GM12875 (cell line): ENCODE measurements at regions not wholly inside any gene's neighbourhood (a gene's known extent, or its start where the extent isn't known, plus 50 kb on each side); places are given as distances from the start of the nearest gene placed in this dataset.

ENCODE experiments used
- H3K4me3 ChIP-seq: one replicate; pipeline ENCODE4 v1.5.1; 2011; ENCODE audit warnings: low read depth, low read length, control low read depth
- TF ChIP-seq, protein P1 (sequence below): IDR thresholded peaks from 2 replicates; pipeline ENCODE4 v1.5.1; 2011; ENCODE audit warnings: low read depth, mild to moderate bottlenecking, control low read depth, inconsistent platforms, low read length, moderate library complexity, borderline replicate concordance; ENCODE audit not compliant: insufficient read depth

DNA sequence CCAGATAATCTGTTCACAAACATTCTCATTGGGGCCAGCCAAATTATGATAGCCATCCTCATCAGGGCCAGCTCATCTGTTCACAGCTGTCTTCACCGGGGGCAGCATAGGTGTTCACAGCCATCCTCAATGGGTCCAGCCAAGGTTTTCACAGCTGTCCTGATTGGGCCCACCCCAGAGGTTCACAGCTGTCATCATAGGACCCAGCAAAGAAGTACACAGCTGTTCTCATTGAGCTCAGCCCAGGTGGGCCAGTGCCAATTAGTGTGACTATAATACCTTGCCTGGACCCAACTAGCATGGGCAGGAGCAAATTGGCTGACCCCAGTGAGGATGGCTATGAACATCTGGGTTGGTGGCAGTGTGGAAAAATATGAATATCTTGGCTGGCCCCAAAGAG, 1166.0 kb downstream of the UQCRFS1 start:
- no peak overlapping the region for H3K4me3 ChIP-seq
- TF ChIP-seq, protein P1, sequence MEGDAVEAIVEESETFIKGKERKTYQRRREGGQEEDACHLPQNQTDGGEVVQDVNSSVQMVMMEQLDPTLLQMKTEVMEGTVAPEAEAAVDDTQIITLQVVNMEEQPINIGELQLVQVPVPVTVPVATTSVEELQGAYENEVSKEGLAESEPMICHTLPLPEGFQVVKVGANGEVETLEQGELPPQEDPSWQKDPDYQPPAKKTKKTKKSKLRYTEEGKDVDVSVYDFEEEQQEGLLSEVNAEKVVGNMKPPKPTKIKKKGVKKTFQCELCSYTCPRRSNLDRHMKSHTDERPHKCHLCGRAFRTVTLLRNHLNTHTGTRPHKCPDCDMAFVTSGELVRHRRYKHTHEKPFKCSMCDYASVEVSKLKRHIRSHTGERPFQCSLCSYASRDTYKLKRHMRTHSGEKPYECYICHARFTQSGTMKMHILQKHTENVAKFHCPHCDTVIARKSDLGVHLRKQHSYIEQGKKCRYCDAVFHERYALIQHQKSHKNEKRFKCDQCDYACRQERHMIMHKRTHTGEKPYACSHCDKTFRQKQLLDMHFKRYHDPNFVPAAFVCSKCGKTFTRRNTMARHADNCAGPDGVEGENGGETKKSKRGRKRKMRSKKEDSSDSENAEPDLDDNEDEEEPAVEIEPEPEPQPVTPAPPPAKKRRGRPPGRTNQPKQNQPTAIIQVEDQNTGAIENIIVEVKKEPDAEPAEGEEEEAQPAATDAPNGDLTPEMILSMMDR, result no peak

- no peak overlapping the region for H3K4me3 ChIP-seq
- TF ChIP-seq, protein P1, result no peak
Measured at GRCh38 chr19:28045621-28046020, 1167.3 kb downstream of the UQCRFS1 start.

DNA sequence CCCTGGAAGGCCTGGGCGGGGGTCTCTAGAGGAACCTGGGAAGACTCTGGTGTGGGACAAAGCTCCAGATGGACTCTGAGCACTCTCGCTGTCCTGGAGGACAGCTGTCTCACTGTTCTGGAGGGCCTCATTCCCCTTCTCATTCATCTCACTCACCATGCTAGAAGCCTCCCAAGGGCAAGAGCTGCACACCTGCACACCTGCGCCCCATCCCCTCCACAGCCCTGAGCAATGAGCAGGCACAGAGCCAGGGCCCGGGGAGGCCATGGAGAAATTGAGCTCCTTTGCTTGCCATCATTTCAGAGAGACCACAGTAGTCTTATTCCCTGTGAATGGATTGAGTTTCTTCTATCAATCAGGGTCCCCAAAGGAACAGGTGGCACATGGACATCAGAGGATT, 1168.5 kb downstream of the UQCRFS1 start:
- TF ChIP-seq, protein P1, result no peak
- no peak overlapping the region for H3K4me3 ChIP-seq

DNA sequence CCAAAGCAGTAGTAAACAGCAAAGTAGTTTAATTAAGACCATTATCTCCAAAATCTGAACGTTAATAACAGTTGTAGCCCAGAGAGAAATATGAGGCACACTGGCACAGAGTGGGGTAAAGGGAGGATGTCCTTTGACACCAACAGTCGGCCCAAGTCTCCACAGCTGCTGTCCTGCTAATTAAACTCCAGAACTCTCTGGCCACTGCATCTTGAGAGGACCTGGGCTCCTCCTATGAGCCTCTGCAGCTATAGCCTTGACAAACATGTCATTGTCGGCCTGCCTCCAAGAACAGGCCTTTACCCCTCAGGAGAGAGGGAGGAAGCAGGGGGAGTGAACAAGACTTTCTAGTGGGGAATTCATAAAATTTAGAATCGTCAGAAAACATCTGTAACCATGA, 1170.4 kb downstream of the UQCRFS1 start:
- no peak overlapping the region for H3K4me3 ChIP-seq

GRCh38 chr19:28039677-28040381, 1173.1 kb downstream of the UQCRFS1 start:
- no peak overlapping the region for H3K4me3 ChIP-seq
- TF ChIP-seq, protein P1, result no peak

More for the DNA sequence above, 1170.4 kb downstream of the UQCRFS1 start:
- TF ChIP-seq, protein P1, result no peak

GRCh38 chr19:28037186-28037585, 1175.8 kb downstream of the UQCRFS1 start:
- no peak overlapping the region for H3K4me3 ChIP-seq
- TF ChIP-seq, protein P1, result no peak

- no peak overlapping the region for H3K4me3 ChIP-seq
- TF ChIP-seq, protein P1, result no peak
Measured at GRCh38 chr19:28036486-28036885, 1176.5 kb downstream of the UQCRFS1 start.
